Esophagus (tissue), 2 donors: ENCODE measurements at regions not wholly inside any gene's neighbourhood (a gene's known extent, or its start where the extent isn't known, plus 50 kb on each side); places are given as distances from the start of the nearest gene placed in this dataset.

Source experiments
- H3K27ac ChIP-seq, 2 donors: one replicate each; pipeline ENCODE4 v1.5.1; 2013; ENCODE audit warnings: low read depth in 2 of 2, mild to moderate bottlenecking in 2 of 2, inconsistent platforms in 1 of 2, low read length in 1 of 2, moderate library complexity in 1 of 2
- H3K27me3 ChIP-seq, 2 donors: one replicate each; pipeline ENCODE4 v1.6.1; 2013; ENCODE audit warnings: low read length in 2 of 2, control low read depth in 1 of 2, mild to moderate bottlenecking in 1 of 2; ENCODE audit not compliant: insufficient read depth in 2 of 2, control insufficient read depth in 1 of 2
- H3K36me3 ChIP-seq, 2 donors: one replicate each; pipeline ENCODE4 v1.6.1; 2013; ENCODE audit warnings: low read length in 1 of 2; ENCODE audit not compliant: control insufficient read depth in 2 of 2, insufficient read depth in 2 of 2
- H3K4me1 ChIP-seq, 2 donors: one replicate each; pipeline ENCODE4 v1.6.1; 2013; ENCODE audit warnings: low read length in 1 of 2; ENCODE audit not compliant: control insufficient read depth in 2 of 2, insufficient read depth in 2 of 2
- H3K4me3 ChIP-seq, 2 donors: one replicate each; pipeline ENCODE4 v1.5.1; 2013; ENCODE audit warnings: low read length in 2 of 2, mild to moderate bottlenecking in 2 of 2, low read depth in 1 of 2, moderate library complexity in 1 of 2
- H3K9me3 ChIP-seq, 2 donors: one replicate each; pipeline ENCODE4 v1.6.1; 2013; ENCODE audit warnings: mild to moderate bottlenecking in 2 of 2, low read depth in 1 of 2, low read length in 1 of 2, moderate library complexity in 1 of 2; ENCODE audit not compliant: control insufficient read depth in 2 of 2, insufficient read depth in 1 of 2
- WGBS, 2 donors: extraction: QIAGEN DNeasy Blood & Tissue Kit; methylation state at CpG; one replicate each; pipeline ENCODE4 v1.1.7; 2013; 5-methylcytosine and 5-hydroxymethylcytosine counted together
- donor health status: healthy with polysubstance abuse.
- donor health status: Bipolar disorder and iron deficiency.

GRCh38 chr20:22680031-22680740 lies 95.8 kb upstream of the FOXA2 start:
- Histone ChIP-seq H3K9me3 (peaks cover 2 to 3% of the 10 kb centered on the region in 2 donors), H3K27ac (no peak overlapping the region), H3K27me3 (no peaks in the 10 kb centered on the region), H3K4me3 (no peak overlapping the region), H3K36me3 (no peaks in the 10 kb centered on the region), H3K4me1 (peaks cover 0 to 2% of the 10 kb centered on the region in 2 donors)
- 59 to 68% methylated on average over 9 of the region's 9 CpGs for WGBS, 2 donors

GRCh38 chr20:22681591-22682248 lies 97.3 kb upstream of the FOXA2 start:
- H3K4me3 ChIP-seq, result no peak overlapping the region
- H3K27me3 ChIP-seq, result no peaks in the 10 kb centered on the region
- no peaks in the 10 kb centered on the region for H3K36me3 ChIP-seq
- peaks cover 2 to 3% of the 10 kb centered on the region in 2 donors for H3K9me3 ChIP-seq
- WGBS, 2 donors, result 71 to 83% methylated on average over 4 of the region's 4 CpGs
- H3K4me1 ChIP-seq, result peaks cover 0 to 2% of the 10 kb centered on the region in 2 donors
- no peak overlapping the region for H3K27ac ChIP-seq

GRCh38 chr20:22682381-22682780 lies 98.0 kb upstream of the FOXA2 start:
- Histone ChIP-seq H3K36me3 (no peaks in the 10 kb centered on the region), H3K4me3 (no peak overlapping the region), H3K27ac (no peak overlapping the region), H3K4me1 (peaks cover 0 to 2% of the 10 kb centered on the region in 2 donors), H3K27me3 (no peaks in the 10 kb centered on the region), H3K9me3 (peaks cover 2 to 3% of the 10 kb centered on the region in 2 donors)
- 49 to 64% methylated on average over 6 of the region's 6 CpGs for WGBS, 2 donors

- no peaks in the 10 kb centered on the region for H3K36me3 ChIP-seq
- no peak overlapping the region for H3K27ac ChIP-seq
- H3K27me3 ChIP-seq, result no peaks in the 10 kb centered on the region
- H3K4me1 ChIP-seq, result peaks cover 0 to 2% of the 10 kb centered on the region in 2 donors
- no peak overlapping the region for H3K4me3 ChIP-seq
- WGBS, 2 donors, result 29 to 30% methylated on average over 12 of the region's 12 CpGs
- H3K9me3 ChIP-seq, result no peaks in the 10 kb centered on the region
Observed at GRCh38 chr20:22684072-22684762, 99.8 kb upstream of the FOXA2 start.

GRCh38 chr20:22684763-22685443 lies 100.5 kb upstream of the FOXA2 start:
- WGBS, 2 donors, result 57 to 58% methylated on average over 7 of the region's 7 CpGs
- Histone ChIP-seq H3K27ac (no peak overlapping the region), H3K9me3 (no peaks in the 10 kb centered on the region), H3K36me3 (no peaks in the 10 kb centered on the region), H3K4me3 (no peak overlapping the region), H3K4me1 (peaks cover 0 to 2% of the 10 kb centered on the region in 2 donors), H3K27me3 (no peaks in the 10 kb centered on the region)

GRCh38 chr20:22686097-22686496 lies 101.7 kb upstream of the FOXA2 start:
- Histone ChIP-seq H3K4me3 (no peak overlapping the region), H3K36me3 (no peaks in the 10 kb centered on the region), H3K9me3 (no peaks in the 10 kb centered on the region), H3K27me3 (no peaks in the 10 kb centered on the region), H3K27ac (no peak overlapping the region), H3K4me1 (peaks cover 0 to 2% of the 10 kb centered on the region in 2 donors)
- 38 to 51% methylated on average over 7 of the region's 7 CpGs for WGBS, 2 donors

- Histone ChIP-seq H3K9me3 (no peaks in the 10 kb centered on the region), H3K27me3 (no peaks in the 10 kb centered on the region), H3K27ac (no peak overlapping the region), H3K4me1 (peaks cover 0 to 2% of the 10 kb centered on the region in 2 donors), H3K36me3 (no peaks in the 10 kb centered on the region), H3K4me3 (no peak overlapping the region)
- 76 to 86% methylated on average over 6 of the region's 6 CpGs for WGBS, 2 donors
Observed at GRCh38 chr20:22687676-22688349, 103.4 kb upstream of the FOXA2 start.

GRCh38 chr20:22688485-22688884 lies 104.1 kb upstream of the FOXA2 start:
- peaks cover 0 to 2% of the 10 kb centered on the region in 2 donors for H3K4me1 ChIP-seq
- H3K9me3 ChIP-seq, result no peaks in the 10 kb centered on the region
- no peaks in the 10 kb centered on the region for H3K27me3 ChIP-seq
- 40 to 45% methylated on average over 2 of the region's 2 CpGs for WGBS, 2 donors
- no peak overlapping the region for H3K27ac ChIP-seq
- H3K4me3 ChIP-seq, result no peak overlapping the region
- no peaks in the 10 kb centered on the region for H3K36me3 ChIP-seq

GRCh38 chr20:22689266-22689665 lies 104.9 kb upstream of the FOXA2 start:
- WGBS, 2 donors, result 77 to 79% methylated on average over 5 of the region's 5 CpGs
- Histone ChIP-seq H3K27ac (no peak overlapping the region), H3K27me3 (no peaks in the 10 kb centered on the region), H3K9me3 (no peaks in the 10 kb centered on the region), H3K4me3 (no peak overlapping the region), H3K4me1 (peaks cover 0 to 2% of the 10 kb centered on the region in 2 donors), H3K36me3 (no peaks in the 10 kb centered on the region)
